GM12891 (cell line): ENCODE measurements at regions not wholly inside any gene's neighbourhood (a gene's known extent, or its start where the extent isn't known, plus 50 kb on each side); places are given as distances from the start of the nearest gene placed in this dataset.

ENCODE experiments used
- POLR2A ChIP-seq: IDR thresholded peaks from 2 replicates; pipeline ENCODE4 v1.6.1; 2011; ENCODE audit warnings: low read depth, low read length, control low read depth
- POLR2AphosphoS5 ChIP-seq: IDR thresholded peaks from 2 replicates; pipeline ENCODE4 v1.6.1; 2011; ENCODE audit warnings: low read depth, low read length, control low read depth

GRCh38 chr4:42344749-42345148 lies 52.5 kb upstream of the SHISA3 start:
- TF ChIP-seq POLR2A (no peak), POLR2AphosphoS5 (no peak)
